ENCODE measurements at regions not wholly inside any gene's neighbourhood (a gene's known extent, or its start where the extent isn't known, plus 50 kb on each side); places are given as distances from the start of the nearest gene placed in this dataset.

GRCh38 chr1:232566093-232566492 lies 63.8 kb downstream of the SIPA1L2 start:
- Mint-ChIP-seq H3K36me3 (ENCODE audit: low read depth) (no peaks in the 10 kb centered on the region), H3K4me3 (no peak overlapping the region), H3K27ac (no peak overlapping the region), H3K4me1 (no peaks in the 10 kb centered on the region), H3K27me3 (no peaks in the 10 kb centered on the region)
- ATAC-seq (no peak), DNase-seq (no peak)
- no peaks in the 10 kb centered on the region for H3K9me3 ChIP-seq (ENCODE audit: control insufficient read depth, low read length, poor library complexity, severe bottlenecking)

DNA sequence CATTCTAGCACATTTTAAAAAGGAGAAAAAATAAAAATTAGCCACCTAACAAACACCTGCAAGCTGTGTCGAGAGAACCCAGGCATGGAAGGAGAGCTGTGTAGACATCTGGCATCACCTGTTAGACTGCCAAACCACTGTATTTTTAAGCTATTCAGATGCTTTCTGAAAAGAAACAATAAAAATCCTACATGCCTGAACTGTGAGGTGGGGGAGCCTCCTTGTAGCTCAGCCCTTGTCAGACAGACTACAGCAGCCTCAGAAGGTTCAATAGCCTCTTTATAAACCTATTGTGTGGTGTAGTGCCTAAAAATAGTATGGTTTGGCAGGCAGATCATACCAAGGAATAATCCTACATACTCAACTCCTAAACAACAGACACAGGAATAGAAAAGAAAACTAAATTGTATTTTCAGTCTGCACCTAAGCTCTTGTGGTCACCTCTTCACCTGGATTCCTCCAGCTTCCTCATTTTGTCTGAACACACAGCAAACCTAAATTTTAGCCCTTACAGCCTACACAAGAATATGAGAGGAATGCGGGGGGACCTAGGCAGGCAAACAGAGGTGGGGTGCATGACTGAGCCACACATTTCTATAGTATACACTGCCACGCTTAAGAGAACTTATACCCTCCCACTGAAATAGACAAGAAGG lies 67.0 kb downstream of the SIPA1L2 start:
- no peak overlapping the region for H3K4me3 Mint-ChIP-seq
- ATAC-seq (no peak), DNase-seq (no peak)
- no peaks in the 10 kb centered on the region for H3K36me3 Mint-ChIP-seq (ENCODE audit: low read depth)
- no peak overlapping the region for H3K27ac Mint-ChIP-seq
- peaks cover 4% of the 10 kb centered on the region for H3K4me1 Mint-ChIP-seq
- H3K27me3 Mint-ChIP-seq = no peaks in the 10 kb centered on the region
- H3K9me3 ChIP-seq (ENCODE audit: control insufficient read depth, low read length, poor library complexity, severe bottlenecking) = no peaks in the 10 kb centered on the region

DNA sequence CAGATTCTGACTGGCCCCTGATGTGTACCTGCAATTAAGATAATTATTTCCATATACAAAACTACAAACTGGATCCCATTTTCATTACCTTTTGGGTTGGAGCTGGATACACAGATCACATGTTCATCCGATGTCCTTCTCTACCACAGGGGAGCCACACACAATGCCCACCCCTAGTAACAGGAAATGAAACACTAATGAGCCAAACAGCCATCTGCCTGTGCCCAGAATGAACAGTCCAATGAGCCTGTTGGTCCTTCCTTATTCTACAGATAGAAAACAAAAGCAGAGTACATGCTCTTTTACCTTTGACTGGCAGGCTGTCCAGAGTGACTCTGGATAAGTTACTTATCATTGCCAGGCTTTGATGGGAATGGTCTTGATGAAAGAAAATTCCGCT lies 68.6 kb downstream of the SIPA1L2 start:
- DNase-seq (no peak), ATAC-seq (no peak)
- no peak overlapping the region for H3K27ac Mint-ChIP-seq
- peaks cover 4% of the 10 kb centered on the region for H3K4me1 Mint-ChIP-seq
- H3K9me3 ChIP-seq (ENCODE audit: control insufficient read depth, low read length, poor library complexity, severe bottlenecking) = no peaks in the 10 kb centered on the region
- no peaks in the 10 kb centered on the region for H3K27me3 Mint-ChIP-seq
- no peak overlapping the region for H3K4me3 Mint-ChIP-seq
- H3K36me3 Mint-ChIP-seq (ENCODE audit: low read depth) = no peaks in the 10 kb centered on the region

DNA sequence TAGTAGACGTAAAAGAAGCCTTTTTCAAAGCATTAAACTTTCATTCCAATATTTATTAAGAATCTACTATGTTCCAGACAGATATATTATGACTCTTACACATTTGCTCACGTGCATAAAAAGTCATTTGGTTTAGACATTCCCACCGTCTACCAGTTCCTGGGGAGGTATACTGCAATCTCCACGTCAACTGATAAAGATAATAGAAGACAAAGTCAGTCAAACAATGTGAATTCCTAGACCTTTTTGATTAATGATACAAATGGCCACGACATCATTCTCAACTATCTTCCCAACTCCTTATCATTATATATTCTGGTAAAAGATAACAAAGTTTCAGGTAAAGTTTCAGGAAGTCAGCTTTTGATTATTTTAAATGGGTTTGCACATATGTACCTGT lies 69.0 kb downstream of the SIPA1L2 start:
- no peak overlapping the region for H3K4me3 Mint-ChIP-seq
- no peaks in the 10 kb centered on the region for H3K27me3 Mint-ChIP-seq

GRCh38 chr1:232558954-232559353 lies 71.0 kb downstream of the SIPA1L2 start:
- ATAC-seq = no peak
- DNase-seq = no peak
- Mint-ChIP-seq H3K27ac (no peak overlapping the region), H3K27me3 (peaks cover 7% of the 10 kb centered on the region), H3K4me3 (no peak overlapping the region), H3K4me1 (peaks cover 4% of the 10 kb centered on the region), H3K36me3 (ENCODE audit: low read depth) (no peaks in the 10 kb centered on the region)
- H3K9me3 ChIP-seq (ENCODE audit: control insufficient read depth, low read length, poor library complexity, severe bottlenecking) = no peaks in the 10 kb centered on the region

More for the DNA sequence above, 69.0 kb downstream of the SIPA1L2 start:
- no peak for DNase-seq
- no peak for ATAC-seq
- H3K4me1 Mint-ChIP-seq = peaks cover 4% of the 10 kb centered on the region
- H3K9me3 ChIP-seq (ENCODE audit: control insufficient read depth, low read length, poor library complexity, severe bottlenecking) = no peaks in the 10 kb centered on the region
- no peaks in the 10 kb centered on the region for H3K36me3 Mint-ChIP-seq (ENCODE audit: low read depth)
- H3K27ac Mint-ChIP-seq = no peak overlapping the region

DNA sequence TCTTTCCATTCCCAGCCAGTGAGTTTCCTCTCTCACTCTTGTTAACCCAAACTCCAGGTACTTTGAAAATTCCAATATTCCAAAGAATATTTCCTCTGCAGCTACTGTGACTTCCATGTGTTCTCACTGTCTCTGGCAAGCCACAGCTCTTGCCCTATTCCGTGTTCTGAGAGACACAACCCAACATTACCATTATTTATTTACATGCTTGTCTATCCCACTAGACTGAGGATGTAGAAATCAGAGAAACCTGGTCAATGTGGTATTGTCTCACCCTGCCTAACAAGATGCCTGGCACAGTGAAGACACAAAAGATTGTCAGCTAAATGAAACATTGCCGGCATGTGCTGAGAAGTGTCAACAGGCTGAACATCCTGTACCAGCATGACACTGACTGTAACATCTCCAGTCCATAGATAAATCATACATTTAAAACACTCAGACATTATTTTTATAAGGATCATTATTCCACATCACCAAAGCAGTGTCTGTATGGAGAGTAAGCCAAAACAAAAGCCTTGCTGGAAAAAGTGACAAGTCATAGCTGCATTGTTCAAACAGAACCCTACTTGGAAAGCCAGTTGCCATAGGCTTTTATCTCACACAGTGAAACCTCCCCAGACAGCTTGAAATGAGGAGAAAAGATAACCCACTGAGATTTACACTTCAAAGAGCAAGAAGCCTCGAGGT lies 72.3 kb downstream of the SIPA1L2 start:
- H3K27ac Mint-ChIP-seq = no peak overlapping the region
- no peak overlapping the region for H3K4me3 Mint-ChIP-seq
- no peaks in the 10 kb centered on the region for H3K36me3 Mint-ChIP-seq (ENCODE audit: low read depth)
- no peaks in the 10 kb centered on the region for H3K9me3 ChIP-seq (ENCODE audit: control insufficient read depth, low read length, poor library complexity, severe bottlenecking)
- peaks cover 7% of the 10 kb centered on the region for H3K27me3 Mint-ChIP-seq
- H3K4me1 Mint-ChIP-seq = peaks cover 4% of the 10 kb centered on the region
- no peak for DNase-seq
- no peak for ATAC-seq

DNA sequence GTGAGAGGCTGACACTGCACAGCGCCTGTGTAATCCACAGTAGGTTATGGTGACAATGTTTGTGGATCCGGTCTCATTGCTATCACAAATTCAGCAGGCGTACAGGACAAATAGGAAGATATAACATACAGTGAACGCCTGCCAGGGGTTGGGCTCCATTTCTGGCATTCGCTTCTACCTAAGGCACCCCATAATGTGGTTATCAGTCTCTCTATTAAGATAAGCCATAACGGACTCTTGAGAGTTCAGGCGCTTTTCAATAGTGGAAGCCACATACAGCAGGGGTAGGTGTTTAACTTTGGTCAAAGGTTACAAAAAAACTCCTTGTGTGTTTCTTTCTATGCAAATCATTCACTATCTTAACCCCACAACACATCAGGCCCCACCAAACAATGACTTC lies 72.8 kb downstream of the SIPA1L2 start:
- ATAC-seq (no peak), DNase-seq (no peak)
- Mint-ChIP-seq H3K27me3 (peaks cover 7% of the 10 kb centered on the region), H3K4me3 (no peak overlapping the region), H3K27ac (no peak overlapping the region), H3K36me3 (ENCODE audit: low read depth) (no peaks in the 10 kb centered on the region), H3K4me1 (peaks cover 4% of the 10 kb centered on the region)
- H3K9me3 ChIP-seq (ENCODE audit: control insufficient read depth, low read length, poor library complexity, severe bottlenecking) = no peaks in the 10 kb centered on the region

DNA sequence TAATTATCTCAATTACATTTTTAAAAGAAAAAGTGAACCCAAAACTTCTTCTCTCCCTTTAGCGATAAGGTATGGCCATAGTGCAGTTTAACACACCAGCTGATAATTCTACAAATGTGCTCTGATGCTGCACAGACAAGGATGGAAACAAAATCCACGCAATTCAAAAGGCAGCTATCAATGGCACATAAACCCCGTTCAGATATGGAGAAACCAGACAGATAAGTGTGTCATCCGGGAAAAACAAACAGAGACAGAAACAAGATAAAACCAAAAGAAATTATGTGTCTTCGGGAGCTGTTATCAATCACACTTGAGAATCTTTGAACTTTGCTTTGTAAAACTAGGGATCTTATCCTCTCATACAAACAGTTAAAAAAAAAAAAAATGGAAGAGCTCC lies 73.6 kb downstream of the SIPA1L2 start:
- Mint-ChIP-seq H3K27ac (no peak overlapping the region), H3K27me3 (peaks cover 7% of the 10 kb centered on the region), H3K4me3 (no peak overlapping the region), H3K4me1 (peaks cover 4% of the 10 kb centered on the region), H3K36me3 (ENCODE audit: low read depth) (no peaks in the 10 kb centered on the region)
- DNase-seq (no peak), ATAC-seq (no peak)
- H3K9me3 ChIP-seq (ENCODE audit: control insufficient read depth, low read length, poor library complexity, severe bottlenecking) = no peaks in the 10 kb centered on the region

- DNase-seq (no peak), ATAC-seq (no peak)
- H3K4me1 Mint-ChIP-seq = peaks cover 4% of the 10 kb centered on the region
- H3K4me3 Mint-ChIP-seq = no peak overlapping the region
- no peaks in the 10 kb centered on the region for H3K9me3 ChIP-seq (ENCODE audit: control insufficient read depth, low read length, poor library complexity, severe bottlenecking)
- no peak overlapping the region for H3K27ac Mint-ChIP-seq
- H3K27me3 Mint-ChIP-seq = peaks cover 13% of the 10 kb centered on the region
- no peaks in the 10 kb centered on the region for H3K36me3 Mint-ChIP-seq (ENCODE audit: low read depth)
Observed at GRCh38 chr1:232555494-232556210, 74.3 kb downstream of the SIPA1L2 start.

GRCh38 chr1:232554409-232554808 lies 75.5 kb downstream of the SIPA1L2 start:
- Mint-ChIP-seq H3K27me3 (peaks cover 16% of the 10 kb centered on the region), H3K4me1 (peaks cover 4% of the 10 kb centered on the region), H3K36me3 (ENCODE audit: low read depth) (no peaks in the 10 kb centered on the region), H3K4me3 (no peak overlapping the region), H3K27ac (no peak overlapping the region)
- no peak for DNase-seq
- no peak for ATAC-seq
- H3K9me3 ChIP-seq (ENCODE audit: control insufficient read depth, low read length, poor library complexity, severe bottlenecking) = no peaks in the 10 kb centered on the region

DNA sequence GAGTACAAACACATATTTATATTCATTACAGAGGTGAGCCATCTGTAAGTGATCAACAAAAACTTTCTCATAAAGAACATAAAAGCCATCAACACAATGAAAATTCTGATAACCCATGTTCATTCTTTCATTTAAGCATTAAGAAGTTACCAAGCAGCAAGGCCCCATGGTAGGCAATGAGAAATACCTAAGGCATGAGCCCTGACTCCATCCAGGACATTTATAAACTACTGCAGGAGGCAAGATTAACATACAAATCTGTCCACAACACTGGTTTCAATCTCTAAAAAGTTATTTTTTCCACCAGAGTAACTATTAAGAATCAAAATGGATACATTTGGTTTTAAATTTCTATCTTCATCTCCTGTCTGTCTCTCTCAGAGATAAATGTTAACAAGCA lies 76.1 kb downstream of the SIPA1L2 start:
- H3K4me1 Mint-ChIP-seq = peaks cover under 1% of the 10 kb centered on the region
- H3K27me3 Mint-ChIP-seq = peaks cover 19% of the 10 kb centered on the region
- ATAC-seq (no peak), DNase-seq (no peak)
- H3K27ac Mint-ChIP-seq = no peak overlapping the region
- no peaks in the 10 kb centered on the region for H3K36me3 Mint-ChIP-seq (ENCODE audit: low read depth)
- H3K4me3 Mint-ChIP-seq = no peak overlapping the region
- no peaks in the 10 kb centered on the region for H3K9me3 ChIP-seq (ENCODE audit: control insufficient read depth, low read length, poor library complexity, severe bottlenecking)

- no peak for ATAC-seq
- H3K27ac Mint-ChIP-seq = peak overlapping the region; percentile 19
- H3K27me3 Mint-ChIP-seq = peaks cover 19% of the 10 kb centered on the region
- no peaks in the 10 kb centered on the region for H3K4me1 Mint-ChIP-seq
- H3K9me3 ChIP-seq (ENCODE audit: control insufficient read depth, low read length, poor library complexity, severe bottlenecking) = no peaks in the 10 kb centered on the region
- H3K4me3 Mint-ChIP-seq = no peak overlapping the region
- H3K36me3 Mint-ChIP-seq (ENCODE audit: low read depth) = no peaks in the 10 kb centered on the region
- DNase-seq = no peak
Observed at GRCh38 chr1:232553050-232553754, 76.7 kb downstream of the SIPA1L2 start.

DNA sequence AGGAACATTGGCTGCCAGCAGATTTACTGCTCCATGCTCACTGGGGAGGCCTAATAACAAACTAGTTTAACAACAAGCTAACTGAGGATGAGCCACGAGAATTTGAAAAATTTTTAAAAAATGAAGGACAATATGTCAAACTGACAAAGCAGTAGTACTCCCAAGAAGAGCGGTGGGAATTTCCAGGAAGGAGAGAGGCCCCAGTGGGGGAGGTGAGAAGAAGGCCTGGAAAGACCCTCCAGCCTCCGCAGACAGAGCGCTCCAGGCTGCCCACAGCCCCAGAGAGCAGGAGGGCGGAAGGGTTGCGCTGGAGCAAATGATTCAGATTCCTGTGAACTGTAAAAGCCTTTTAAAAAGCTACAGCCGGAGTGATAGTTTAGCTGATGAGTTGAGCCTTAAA lies 78.5 kb downstream of the SIPA1L2 start:
- Mint-ChIP-seq H3K27me3 (peaks cover 23% of the 10 kb centered on the region), H3K27ac (no peak overlapping the region), H3K4me1 (peaks cover 3% of the 10 kb centered on the region), H3K36me3 (ENCODE audit: low read depth) (peaks cover 2% of the 10 kb centered on the region), H3K4me3 (no peak overlapping the region)
- no peaks in the 10 kb centered on the region for H3K9me3 ChIP-seq (ENCODE audit: control insufficient read depth, low read length, poor library complexity, severe bottlenecking)
- DNase-seq = no peak
- no peak for ATAC-seq

Data from T-helper 17 cell (primary cell).